Epithelial cell of proximal tubule (primary cell): ENCODE measurements at regions not wholly inside any gene's neighbourhood (a gene's known extent, or its start where the extent isn't known, plus 50 kb on each side); places are given as distances from the start of the nearest gene placed in this dataset.

Source experiments
- DNase-seq: peaks from one replicate; pipeline ENCODE4 v3.0.0-alpha.2; 2011; ENCODE audit warnings: low read depth
- H3K4me3 ChIP-seq: 2 replicates; pipeline ENCODE4 v1.5.1; 2011; ENCODE audit warnings: low read depth, mild to moderate bottlenecking, low read length
- TF ChIP-seq, protein P1 (sequence below): conservative IDR thresholded peaks from 2 replicates; pipeline ENCODE4 v1.5.1; 2012; ENCODE audit warnings: low read depth, mild to moderate bottlenecking, low read length

DNA sequence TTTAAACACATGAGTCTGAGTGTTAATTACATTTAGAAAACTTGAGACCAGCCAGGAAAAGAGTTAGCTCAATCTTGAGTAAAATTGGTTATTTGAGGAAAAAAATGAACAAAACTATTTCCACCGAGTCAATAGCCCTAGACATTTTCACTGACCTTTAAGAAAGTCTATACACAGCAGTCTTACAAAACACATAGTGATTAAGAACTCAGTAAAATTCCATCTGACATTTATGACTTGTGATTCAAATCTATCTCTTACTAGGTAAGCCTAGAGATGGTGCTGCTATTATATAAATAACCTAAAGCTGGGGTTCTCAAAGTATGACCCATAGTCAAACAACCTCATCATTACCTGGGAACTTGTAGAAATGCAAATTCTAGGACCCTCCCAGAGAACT is 109.1 kb upstream of the COL8A1 start:
- DNase-seq, result no peak
- TF ChIP-seq, protein P1, sequence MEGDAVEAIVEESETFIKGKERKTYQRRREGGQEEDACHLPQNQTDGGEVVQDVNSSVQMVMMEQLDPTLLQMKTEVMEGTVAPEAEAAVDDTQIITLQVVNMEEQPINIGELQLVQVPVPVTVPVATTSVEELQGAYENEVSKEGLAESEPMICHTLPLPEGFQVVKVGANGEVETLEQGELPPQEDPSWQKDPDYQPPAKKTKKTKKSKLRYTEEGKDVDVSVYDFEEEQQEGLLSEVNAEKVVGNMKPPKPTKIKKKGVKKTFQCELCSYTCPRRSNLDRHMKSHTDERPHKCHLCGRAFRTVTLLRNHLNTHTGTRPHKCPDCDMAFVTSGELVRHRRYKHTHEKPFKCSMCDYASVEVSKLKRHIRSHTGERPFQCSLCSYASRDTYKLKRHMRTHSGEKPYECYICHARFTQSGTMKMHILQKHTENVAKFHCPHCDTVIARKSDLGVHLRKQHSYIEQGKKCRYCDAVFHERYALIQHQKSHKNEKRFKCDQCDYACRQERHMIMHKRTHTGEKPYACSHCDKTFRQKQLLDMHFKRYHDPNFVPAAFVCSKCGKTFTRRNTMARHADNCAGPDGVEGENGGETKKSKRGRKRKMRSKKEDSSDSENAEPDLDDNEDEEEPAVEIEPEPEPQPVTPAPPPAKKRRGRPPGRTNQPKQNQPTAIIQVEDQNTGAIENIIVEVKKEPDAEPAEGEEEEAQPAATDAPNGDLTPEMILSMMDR, result no peak
- no peak overlapping the region for H3K4me3 ChIP-seq

DNA sequence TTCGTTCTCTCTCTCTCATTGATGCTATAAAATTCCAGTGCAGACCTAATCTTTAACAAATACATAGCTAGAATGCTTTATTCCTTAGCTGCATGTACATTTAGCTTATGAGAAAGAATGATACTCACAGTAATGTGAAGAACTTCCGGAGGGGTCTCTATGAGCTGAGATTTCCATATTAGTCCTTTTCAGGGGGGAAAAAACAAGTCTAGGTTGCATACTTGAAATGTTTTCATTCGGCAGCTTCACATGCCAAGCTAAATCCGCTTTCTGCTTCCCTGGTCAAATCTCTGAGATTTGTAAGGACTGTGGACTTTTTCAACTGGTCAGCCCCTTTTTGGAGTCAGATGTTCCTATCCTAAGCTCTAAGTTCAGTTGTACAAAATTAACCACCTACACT is 111.5 kb upstream of the COL8A1 start:
- no peak overlapping the region for H3K4me3 ChIP-seq
- DNase-seq, result no peak
- TF ChIP-seq, protein P1, result no peak

GRCh38 chr3:99524559-99524958 is 113.8 kb upstream of the COL8A1 start:
- TF ChIP-seq, protein P1, result no peak
- DNase-seq, result no peak
- no peak overlapping the region for H3K4me3 ChIP-seq

- no peak overlapping the region for H3K4me3 ChIP-seq
- TF ChIP-seq, protein P1, result no peak
- DNase-seq, result no peak
Observed at GRCh38 chr3:99523431-99524127, 114.8 kb upstream of the COL8A1 start.

DNA sequence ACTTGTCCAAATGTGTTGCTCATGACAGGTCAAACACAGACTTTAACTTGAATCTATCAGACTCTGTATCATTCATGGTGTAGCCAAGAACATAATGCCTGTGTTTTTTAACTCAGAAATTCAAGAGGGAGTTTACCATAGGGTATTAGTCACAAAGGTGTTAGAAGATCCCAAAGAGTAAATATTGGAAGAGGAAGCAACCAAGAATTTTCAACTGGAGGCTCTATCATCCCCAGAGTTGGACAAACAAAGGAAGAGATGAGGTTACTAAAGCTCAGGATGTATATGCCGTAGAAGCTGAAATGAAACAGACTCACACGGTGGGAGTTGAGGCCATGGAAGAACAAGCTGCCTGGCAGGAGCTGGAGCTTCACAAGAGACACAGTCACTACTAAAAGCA is 116.2 kb upstream of the COL8A1 start:
- no peak for DNase-seq
- H3K4me3 ChIP-seq, result no peak overlapping the region
- TF ChIP-seq, protein P1, result no peak

GRCh38 chr3:99521551-99521950 is 116.8 kb upstream of the COL8A1 start:
- no peak overlapping the region for H3K4me3 ChIP-seq
- DNase-seq, result no peak
- TF ChIP-seq, protein P1, result no peak

DNA sequence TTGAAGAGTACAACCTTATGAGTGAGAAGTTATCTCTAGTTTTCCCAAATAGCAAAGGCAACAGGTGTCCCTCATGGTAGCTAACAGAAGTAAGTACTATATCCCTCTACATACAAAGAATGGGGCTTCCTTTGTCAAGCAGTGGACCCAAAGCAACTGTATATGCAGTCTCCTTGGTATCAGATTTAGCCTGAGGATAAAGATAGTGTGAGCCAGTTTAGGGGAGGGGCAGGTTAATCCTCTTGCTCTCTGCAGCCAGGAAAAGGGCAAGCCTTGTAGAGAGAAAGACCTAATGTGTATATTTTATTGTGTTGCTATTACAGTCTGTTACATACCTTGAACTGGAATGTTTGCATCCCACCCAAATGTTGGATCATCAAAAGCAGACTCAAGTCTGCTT is 117.9 kb upstream of the COL8A1 start:
- no peak for DNase-seq
- TF ChIP-seq, protein P1, result no peak
- no peak overlapping the region for H3K4me3 ChIP-seq
